H1 (cell line): ENCODE measurements at regions not wholly inside any gene's neighbourhood (a gene's known extent, or its start where the extent isn't known, plus 50 kb on each side); places are given as distances from the start of the nearest gene placed in this dataset.

Source experiments
- CTCF ChIA-PET: fragments of 300-600 bp; sonication (Branson Sonifier 250); formaldehyde crosslinking; loops from one replicate; lab custom pipeline; 2021; ENCODE audit not compliant: partially characterized antibody; lab: Charles Lee
- POLR2A ChIA-PET: fragments of 300-600 bp; sonication (Branson Sonifier 250); formaldehyde crosslinking; loops from one replicate; lab custom pipeline; 2021; ENCODE audit warnings: inconsistent platforms; ENCODE audit not compliant: partially characterized antibody; lab: Charles Lee
- DNase-seq, 2 experiments: peaks; one replicate each; pipeline versions ENCODE4 v3.0.0 to v3.0.0-alpha.2; 2010 to 2022; ENCODE audit warnings: low spot score in 2 of 2, low read depth in 1 of 2, mixed read lengths in 1 of 2
- FAIRE-seq: peaks from 2 replicates; lab custom pipeline; 2011; peaks lifted over from hg19 to GRCh38; lab: Jason Lieb, UNC
- H2AFZ ChIP-seq: 2 replicates; pipeline ENCODE4 v1.8.1; 2012; ENCODE audit warnings: low read length, inconsistent platforms
- H2AK5ac ChIP-seq: 2 replicates; pipeline ENCODE4 v1.6.1; 2013; ENCODE audit warnings: low read depth, low read length
- H2BK120ac ChIP-seq: replicated peaks from 2 replicates; pipeline ENCODE3; 2013; ENCODE audit warnings: low read depth, low read length, inconsistent platforms
- H2BK12ac ChIP-seq: 2 replicates; pipeline ENCODE4 v1.6.1; 2013; ENCODE audit warnings: low read depth, low read length
- H2BK15ac ChIP-seq: 2 replicates; pipeline ENCODE4 v1.6.1; 2013; ENCODE audit warnings: low read length
- H2BK20ac ChIP-seq: 2 replicates; pipeline ENCODE4 v1.6.1; 2013; ENCODE audit warnings: low read length
- H2BK5ac ChIP-seq: 2 replicates; pipeline ENCODE4 v1.6.1; 2013; ENCODE audit warnings: low read depth, low read length
- H3K14ac ChIP-seq: 2 replicates; pipeline ENCODE4 v1.6.1; 2013; ENCODE audit warnings: inconsistent platforms; ENCODE audit not compliant: insufficient read length
- H3K18ac ChIP-seq: 2 replicates; pipeline ENCODE4 v1.6.1; 2013; ENCODE audit warnings: low read length; ENCODE audit errors: extremely low read depth
- H3K23ac ChIP-seq: 2 replicates; pipeline ENCODE4 v1.6.1; 2013; ENCODE audit warnings: inconsistent platforms; ENCODE audit not compliant: insufficient read length
- H3K23me2 ChIP-seq: 2 replicates; pipeline ENCODE4 v1.6.1; 2013; ENCODE audit warnings: low read depth, low read length
- H3K27ac ChIP-seq: 2 replicates; pipeline ENCODE4 v1.6.1; 2011; ENCODE audit warnings: low read depth, low read length, inconsistent platforms
- H3K27me3 ChIP-seq, 4 experiments: replicated peaks in 1 of 4; 1 replicate in 1 of 4; 2 replicates in 3 of 4; pipeline versions ENCODE4 v1.6.1 to v1.8.1; 2011 to 2013; ENCODE audit warnings: low read length in 3 of 4, mild to moderate bottlenecking in 3 of 4, inconsistent platforms in 2 of 4, mixed read lengths in 2 of 4, moderate library complexity in 1 of 4; ENCODE audit not compliant: control insufficient read depth in 3 of 4, insufficient read depth in 3 of 4; ENCODE audit errors: extremely low read depth in 1 of 4
- H3K36me3 ChIP-seq, 4 experiments: 2 replicates each; pipeline versions ENCODE4 v1.6.1 to v1.8.1; 2011 to 2013; ENCODE audit warnings: mild to moderate bottlenecking in 4 of 4, low read length in 3 of 4, moderate library complexity in 2 of 4, control low read depth in 1 of 4, inconsistent platforms in 1 of 4; ENCODE audit not compliant: insufficient read depth in 4 of 4, control insufficient read depth in 2 of 4
- H3K4ac ChIP-seq: replicated peaks from 2 replicates; pipeline ENCODE3; 2013; ENCODE audit warnings: low read length, low read depth, mixed read lengths, inconsistent platforms; ENCODE audit not compliant: insufficient read length
- H3K4me1 ChIP-seq, 4 experiments: replicated peaks in 1 of 4; 1 replicate in 1 of 4; 2 replicates in 3 of 4; pipeline versions ENCODE4 v1.6.1 to v1.8.1; 2011 to 2013; ENCODE audit warnings: low read length in 3 of 4, inconsistent platforms in 2 of 4, mixed read lengths in 1 of 4; ENCODE audit not compliant: insufficient read depth in 4 of 4, control insufficient read depth in 3 of 4
- H3K4me2 ChIP-seq, 2 experiments: 2 replicates each; pipeline versions ENCODE4 v1.6.1 to v1.8.1; 2011 to 2013; ENCODE audit warnings: low read depth in 2 of 2, low read length in 2 of 2, control low read depth in 1 of 2, inconsistent platforms in 1 of 2, mild to moderate bottlenecking in 1 of 2; ENCODE audit not compliant: insufficient read depth in 1 of 2
- H3K4me3 ChIP-seq, 4 experiments: fragments of 200-600, 300-600 bp in 1 of 4; sonication (generic), shearing (Covaris generic), sonication (Bioruptor Twin) in 1 of 4; 2 replicates each; pipeline versions ENCODE4 v1.5.1 to v1.8.1; 2011 to 2016; ENCODE audit warnings: low read length in 4 of 4, low read depth in 3 of 4, control low read depth in 2 of 4, inconsistent platforms in 2 of 4, mild to moderate bottlenecking in 2 of 4, mixed read lengths in 1 of 4, moderate library complexity in 1 of 4; ENCODE audit not compliant: insufficient read depth in 2 of 4; ENCODE audit errors: extremely low read depth in 1 of 4
- H3K56ac ChIP-seq: replicated peaks from 2 replicates; pipeline ENCODE3; 2013; ENCODE audit warnings: low read depth, mild to moderate bottlenecking, mixed read lengths, low read length, inconsistent platforms; ENCODE audit not compliant: insufficient read length
- H3K79me1 ChIP-seq: 2 replicates; pipeline ENCODE4 v1.6.1; 2013; ENCODE audit warnings: low read depth, low read length, control low read depth
- H3K79me2 ChIP-seq, 2 experiments: 2 replicates each; pipeline versions ENCODE4 v1.6.1 to v1.8.1; 2012 to 2013; ENCODE audit warnings: low read length in 2 of 2, mild to moderate bottlenecking in 2 of 2, inconsistent platforms in 1 of 2; ENCODE audit not compliant: insufficient read depth in 2 of 2, control insufficient read depth in 1 of 2
- H3K9ac ChIP-seq, 4 experiments: replicated peaks in 1 of 4; 1 replicate in 1 of 4; 2 replicates in 3 of 4; pipeline versions ENCODE4 v1.6.1 to v1.8.1; 2011 to 2013; ENCODE audit warnings: low read depth in 3 of 4, low read length in 3 of 4, control low read depth in 2 of 4, mild to moderate bottlenecking in 2 of 4, moderate library complexity in 2 of 4, inconsistent platforms in 1 of 4; ENCODE audit errors: extremely low read depth in 1 of 4
- H3K9me3 ChIP-seq, 2 experiments: 2 replicates each; pipeline versions ENCODE4 v1.6.1 to v1.8.1; 2012 to 2013; ENCODE audit warnings: mild to moderate bottlenecking in 2 of 2, moderate library complexity in 2 of 2, control low read depth in 1 of 2, inconsistent platforms in 1 of 2, low read depth in 1 of 2, low read length in 1 of 2, mixed read lengths in 1 of 2; ENCODE audit not compliant: insufficient read depth in 2 of 2
- H4K20me1 ChIP-seq, 2 experiments: replicated peaks in 1 of 2; 2 replicates each; pipeline versions ENCODE3 to v1.8.1; 2011 to 2013; ENCODE audit warnings: inconsistent platforms in 2 of 2, low read length in 2 of 2, mild to moderate bottlenecking in 1 of 2; ENCODE audit not compliant: insufficient read depth in 2 of 2, control insufficient read depth in 1 of 2
- H4K5ac ChIP-seq: 2 replicates; pipeline ENCODE4 v1.6.1; 2013; ENCODE audit warnings: low read length, low read depth, mixed read lengths, inconsistent platforms; ENCODE audit not compliant: insufficient read length
- H4K8ac ChIP-seq: 2 replicates; pipeline ENCODE4 v1.8.0; 2013; ENCODE audit warnings: mild to moderate bottlenecking, moderate library complexity, low read length, inconsistent platforms; ENCODE audit not compliant: insufficient read depth; ENCODE audit errors: extremely low read depth
- H4K91ac ChIP-seq: replicated peaks from 2 replicates; pipeline ENCODE3; 2013; ENCODE audit warnings: low read length, mixed read lengths, inconsistent platforms; ENCODE audit not compliant: insufficient read length
- ASH2L ChIP-seq: fragments of 200-600, 300-600 bp; sonication (generic); IDR thresholded peaks from one replicate; pipeline ENCODE4 v1.7.1; 2017; ENCODE audit warnings: low read length
- CBX5 ChIP-seq: fragments of 300-800, 300-1000 bp; sonication (generic); IDR thresholded peaks from 2 replicates; pipeline ENCODE4 v1.7.1; 2016; ENCODE audit warnings: antibody characterized with exemption, low read length, low read depth
- HDAC6 ChIP-seq: IDR thresholded peaks from one replicate; pipeline ENCODE4 v1.7.1; 2012; ENCODE audit warnings: low read depth, mild to moderate bottlenecking, inconsistent platforms, low read length, moderate library complexity
- KDM5A ChIP-seq: fragments of 200-600 bp; IDR thresholded peaks from 2 replicates; pipeline ENCODE4 v1.7.1; 2012; ENCODE audit warnings: mild to moderate bottlenecking, low read length, inconsistent platforms, mixed read lengths
- MAFK ChIP-seq: IDR thresholded peaks from 2 replicates; pipeline ENCODE4 v1.6.1; 2012; ENCODE audit warnings: low read depth, mild to moderate bottlenecking, improper control_type of control experiment, low read length
- NRF1 ChIP-seq: IDR thresholded peaks from 2 replicates; pipeline ENCODE4 v1.6.1; 2011; ENCODE audit warnings: mild to moderate bottlenecking, low read depth, low read length, improper control_type of control experiment
- POLR2A ChIP-seq, 2 experiments: IDR thresholded peaks; 1 replicate in 1 of 2; 2 replicates in 1 of 2; pipeline ENCODE4 v1.6.1; 2011; ENCODE audit warnings: low read depth in 2 of 2, low read length in 2 of 2, mild to moderate bottlenecking in 2 of 2; ENCODE audit errors: control extremely low read depth in 1 of 2
- SIRT6 ChIP-seq: IDR thresholded peaks from one replicate; pipeline ENCODE4 v1.7.1; 2012; ENCODE audit warnings: low read length, inconsistent platforms
- SP4 ChIP-seq: IDR thresholded peaks from 2 replicates; pipeline ENCODE4 v1.6.1; 2012; ENCODE audit warnings: low read length, inconsistent platforms
- SUZ12 ChIP-seq: fragments of 200-600 bp; sonication (generic); IDR thresholded peaks from 2 replicates; pipeline ENCODE4 v1.6.1; 2012; ENCODE audit warnings: mild to moderate bottlenecking, inconsistent platforms, low read length, moderate library complexity, mixed read lengths
- TBP ChIP-seq: IDR thresholded peaks from 2 replicates; pipeline ENCODE4 v1.6.1; 2011; ENCODE audit warnings: low read depth, low read length, improper control_type of control experiment
- TEAD4 ChIP-seq: IDR thresholded peaks from 2 replicates; pipeline ENCODE4 v1.6.1; 2012; ENCODE audit warnings: low read depth, low read length, inconsistent platforms, mixed read lengths
- WGBS, 2 experiments: shearing (Covaris generic) in 1 of 2; methylation state at CpG; one replicate each; pipeline versions ENCODE4 v1.1.6 to v1.1.7; 2013 to 2015; ENCODE audit warnings: low lambda C conversion rate in 2 of 2, mixed read lengths in 2 of 2, inconsistent platforms in 1 of 2, low coverage in 1 of 2, missing lambda C conversion rate in 1 of 2; ENCODE audit not compliant: insufficient replicate concordance in 2 of 2, insufficient coverage in 1 of 2, insufficient read length in 1 of 2; ENCODE audit errors: extremely low coverage in 1 of 2, missing lambda C conversion rate in 1 of 2; 5-methylcytosine and 5-hydroxymethylcytosine counted together
- TF ChIP-seq, protein P1 (sequence below): IDR thresholded peaks from 2 replicates; pipeline ENCODE4 v1.6.1; 2012; ENCODE audit warnings: low read length, inconsistent platforms

DNA sequence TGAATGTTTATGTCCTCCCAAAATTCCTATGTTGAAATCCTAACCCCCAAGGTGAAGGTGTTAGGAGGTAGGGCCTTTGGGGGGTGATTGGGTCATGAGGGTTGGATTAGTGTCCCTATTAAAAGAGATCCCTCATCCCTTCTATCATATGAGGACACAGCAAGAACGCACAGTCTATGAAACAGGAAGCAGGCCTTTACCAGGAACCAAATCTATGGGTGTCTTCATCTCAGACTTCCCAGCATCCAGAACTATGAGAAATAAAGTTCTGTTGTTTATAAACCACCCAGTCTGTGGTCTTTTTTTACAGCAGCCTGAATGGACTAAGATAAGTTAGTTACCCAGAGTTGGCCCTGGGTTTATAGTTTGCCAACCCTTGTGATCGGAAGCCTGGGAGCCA is 153.1 kb downstream of the INO80D start:
- Histone ChIP-seq H3K9ac (no peak overlapping the region), H3K14ac (no peak overlapping the region), H4K5ac (no peak overlapping the region), H2BK5ac (no peak overlapping the region), H2BK15ac (no peak overlapping the region), H3K18ac (no peak overlapping the region), H2AK5ac (no peak overlapping the region), H3K4me3 (no peak overlapping the region), H2BK12ac (no peak overlapping the region), H3K4me1 (peaks cover 0 to 11% (median 2%) of the 10 kb centered on the region in 4 experiments; a peak in 4 of 7 replicates), H3K4ac (no peak overlapping the region), H3K23ac (no peak overlapping the region), H3K79me1 (no peaks in the 10 kb centered on the region), H3K79me2 (no peaks in the 10 kb centered on the region), H4K91ac (no peak overlapping the region), H3K27me3 (no peaks in the 10 kb centered on the region; a peak in 1 of 7 replicates), H3K9me3 (no peaks in the 10 kb centered on the region), H3K23me2 (no peaks in the 10 kb centered on the region), H3K36me3 (no peaks in the 10 kb centered on the region), H4K20me1 (no peaks in the 10 kb centered on the region), H2AFZ (no peak overlapping the region), H3K56ac (no peak overlapping the region), H3K27ac (no peak overlapping the region), H4K8ac (no peak overlapping the region), H2BK20ac (no peak overlapping the region), H2BK120ac (no peak overlapping the region), H3K4me2 (no peak overlapping the region)
- no peak for FAIRE-seq
- ChIA-PET CTCF (interaction anchor here (0.9 kb wide), 1 partner anchor 41 kb away, joined by 3 read pairs; no protein-coding TSS in a partner anchor), POLR2A (no interaction called here)
- no peak for DNase-seq
- TF ChIP-seq SUZ12 (no peak), CBX5 (no peak), HDAC6 (no peak), POLR2A (IDR thresholded peaks at IDR 0.05; ENCODE audit: control extremely low read depth in 1 of 2, low read depth in 2 of 2, low read length in 2 of 2) (no peak), MAFK (no peak), KDM5A (no peak), SP4 (no peak), NRF1 (no peak), SIRT6 (no peak), ASH2L (no peak), TBP (no peak), TEAD4 (no peak)
- TF ChIP-seq, protein P1, sequence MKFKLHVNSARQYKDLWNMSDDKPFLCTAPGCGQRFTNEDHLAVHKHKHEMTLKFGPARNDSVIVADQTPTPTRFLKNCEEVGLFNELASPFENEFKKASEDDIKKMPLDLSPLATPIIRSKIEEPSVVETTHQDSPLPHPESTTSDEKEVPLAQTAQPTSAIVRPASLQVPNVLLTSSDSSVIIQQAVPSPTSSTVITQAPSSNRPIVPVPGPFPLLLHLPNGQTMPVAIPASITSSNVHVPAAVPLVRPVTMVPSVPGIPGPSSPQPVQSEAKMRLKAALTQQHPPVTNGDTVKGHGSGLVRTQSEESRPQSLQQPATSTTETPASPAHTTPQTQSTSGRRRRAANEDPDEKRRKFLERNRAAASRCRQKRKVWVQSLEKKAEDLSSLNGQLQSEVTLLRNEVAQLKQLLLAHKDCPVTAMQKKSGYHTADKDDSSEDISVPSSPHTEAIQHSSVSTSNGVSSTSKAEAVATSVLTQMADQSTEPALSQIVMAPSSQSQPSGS: no peak
- WGBS, 2 experiments: 66% methylated on average over 2 of the region's 2 CpGs; no CpG with 5 or more reads in 1 of the 2 experiments
